Umbilical cord (tissue), 1 donor: ENCODE measurements at regions not wholly inside any gene's neighbourhood (a gene's known extent, or its start where the extent isn't known, plus 50 kb on each side); places are given as distances from the start of the nearest gene placed in this dataset.
A peak's percentile ranks its signal among the peaks of the same experiment; 100 is the strongest.

Experiments used
- DNase-seq: peaks from one replicate; pipeline ENCODE4 v3.0.0-alpha.2; 2015; ENCODE audit warnings: low spot score

- no peak for DNase-seq
These were observed 319.3 kb upstream of the UBE2E3 start for GRCh38 chr2:180660881-180661685.

- DNase-seq: no peak
These were observed 320.2 kb upstream of the UBE2E3 start for GRCh38 chr2:180660207-180660606.

GRCh38 chr2:180657054-180657453, 323.4 kb upstream of the UBE2E3 start:
- DNase-seq: no peak

GRCh38 chr2:180656455-180656847, 324.0 kb upstream of the UBE2E3 start:
- DNase-seq: no peak

- no peak for DNase-seq
These were observed 324.5 kb upstream of the UBE2E3 start for GRCh38 chr2:180655842-180656454.

GRCh38 chr2:180655393-180655792, 325.0 kb upstream of the UBE2E3 start:
- DNase-seq: no peak

- DNase-seq: no peak
These were observed 326.9 kb upstream of the UBE2E3 start for GRCh38 chr2:180653481-180653880.

- DNase-seq: no peak
These were observed 327.6 kb upstream of the UBE2E3 start for GRCh38 chr2:180652794-180653193.

- DNase-seq: no peak
These were observed 328.8 kb upstream of the UBE2E3 start for GRCh38 chr2:180651596-180651995.

GRCh38 chr2:180647621-180648020, 332.8 kb upstream of the UBE2E3 start:
- DNase-seq: peak; percentile 75

- peak; percentile 64 for DNase-seq
These were observed 333.2 kb upstream of the UBE2E3 start for GRCh38 chr2:180647221-180647620.

GRCh38 chr2:180646756-180647155, 333.6 kb upstream of the UBE2E3 start:
- DNase-seq: peak; percentile 24

- DNase-seq: peak; percentile 11
These were observed 335.7 kb upstream of the UBE2E3 start for GRCh38 chr2:180644709-180645108.

GRCh38 chr2:180630756-180631155, 349.6 kb upstream of the UBE2E3 start:
- DNase-seq: no peak

GRCh38 chr2:180625006-180625844, 355.2 kb upstream of the UBE2E3 start:
- DNase-seq: no peak

- no peak for DNase-seq
These were observed 358.2 kb upstream of the UBE2E3 start for GRCh38 chr2:180621941-180622918.

- DNase-seq: no peak
These were observed 359.0 kb upstream of the UBE2E3 start for GRCh38 chr2:180621366-180621765.

- DNase-seq: no peak
These were observed 361.8 kb upstream of the UBE2E3 start for GRCh38 chr2:180618570-180618969.

GRCh38 chr2:180614776-180615175, 365.6 kb upstream of the UBE2E3 start:
- no peak for DNase-seq

GRCh38 chr2:180609626-180610340, 370.6 kb upstream of the UBE2E3 start:
- DNase-seq: no peak
